C4-2B (cell line): ENCODE measurements at regions not wholly inside any gene's neighbourhood (a gene's known extent, or its start where the extent isn't known, plus 50 kb on each side); places are given as distances from the start of the nearest gene placed in this dataset.

Experiments
- H3K27ac ChIP-seq: fragments of 450-650 bp; 2 replicates; pipeline ENCODE4 v1.5.1; 2017
- ZFX ChIP-seq: fragments of 450-650 bp; IDR thresholded peaks from 2 replicates; pipeline ENCODE4 v1.6.1; 2017
- TF ChIP-seq, protein P1 (sequence below): fragments of 450-650 bp; conservative IDR thresholded peaks from 2 replicates; pipeline ENCODE4 v1.5.1; 2017; ENCODE audit warnings: mild to moderate bottlenecking

DNA sequence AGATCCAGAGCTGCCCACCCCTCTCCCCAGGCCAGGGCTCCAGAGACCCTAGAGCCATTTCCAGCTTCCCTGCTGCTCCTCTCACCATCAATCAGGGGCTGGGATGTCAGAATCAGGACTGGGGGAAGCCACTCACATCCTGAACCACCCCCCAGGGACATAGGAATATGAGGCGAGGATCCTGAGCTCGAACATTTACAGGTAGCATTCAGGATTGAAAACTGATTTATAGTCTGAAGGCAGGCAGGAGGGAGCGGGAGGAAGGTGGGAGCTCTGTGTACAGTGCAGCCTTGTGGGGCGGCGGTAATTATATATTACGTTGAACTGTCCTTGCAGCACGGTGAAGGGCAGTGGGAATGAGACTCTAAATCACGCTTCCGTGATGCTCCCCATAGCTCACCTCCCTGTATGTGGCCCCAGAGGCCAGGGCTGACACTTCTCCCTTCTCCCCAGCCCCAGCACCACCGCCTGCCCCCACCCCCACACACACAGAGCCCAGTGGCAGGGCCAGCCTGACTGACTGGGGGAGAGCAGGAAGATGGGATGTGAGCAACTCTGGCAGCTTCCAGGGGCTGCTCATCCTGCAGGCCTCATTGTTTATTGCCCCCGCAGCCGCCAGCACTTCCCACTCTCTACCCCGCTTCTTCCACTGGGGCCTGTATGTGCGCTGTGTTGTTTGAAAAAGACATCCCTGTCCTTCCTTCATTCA lies 76.0 kb upstream of the HSPA9 start:
- TF ChIP-seq, protein P1, sequence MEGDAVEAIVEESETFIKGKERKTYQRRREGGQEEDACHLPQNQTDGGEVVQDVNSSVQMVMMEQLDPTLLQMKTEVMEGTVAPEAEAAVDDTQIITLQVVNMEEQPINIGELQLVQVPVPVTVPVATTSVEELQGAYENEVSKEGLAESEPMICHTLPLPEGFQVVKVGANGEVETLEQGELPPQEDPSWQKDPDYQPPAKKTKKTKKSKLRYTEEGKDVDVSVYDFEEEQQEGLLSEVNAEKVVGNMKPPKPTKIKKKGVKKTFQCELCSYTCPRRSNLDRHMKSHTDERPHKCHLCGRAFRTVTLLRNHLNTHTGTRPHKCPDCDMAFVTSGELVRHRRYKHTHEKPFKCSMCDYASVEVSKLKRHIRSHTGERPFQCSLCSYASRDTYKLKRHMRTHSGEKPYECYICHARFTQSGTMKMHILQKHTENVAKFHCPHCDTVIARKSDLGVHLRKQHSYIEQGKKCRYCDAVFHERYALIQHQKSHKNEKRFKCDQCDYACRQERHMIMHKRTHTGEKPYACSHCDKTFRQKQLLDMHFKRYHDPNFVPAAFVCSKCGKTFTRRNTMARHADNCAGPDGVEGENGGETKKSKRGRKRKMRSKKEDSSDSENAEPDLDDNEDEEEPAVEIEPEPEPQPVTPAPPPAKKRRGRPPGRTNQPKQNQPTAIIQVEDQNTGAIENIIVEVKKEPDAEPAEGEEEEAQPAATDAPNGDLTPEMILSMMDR = no peak
- no peak for TF ChIP-seq ZFX
- no peak overlapping the region for H3K27ac ChIP-seq

DNA sequence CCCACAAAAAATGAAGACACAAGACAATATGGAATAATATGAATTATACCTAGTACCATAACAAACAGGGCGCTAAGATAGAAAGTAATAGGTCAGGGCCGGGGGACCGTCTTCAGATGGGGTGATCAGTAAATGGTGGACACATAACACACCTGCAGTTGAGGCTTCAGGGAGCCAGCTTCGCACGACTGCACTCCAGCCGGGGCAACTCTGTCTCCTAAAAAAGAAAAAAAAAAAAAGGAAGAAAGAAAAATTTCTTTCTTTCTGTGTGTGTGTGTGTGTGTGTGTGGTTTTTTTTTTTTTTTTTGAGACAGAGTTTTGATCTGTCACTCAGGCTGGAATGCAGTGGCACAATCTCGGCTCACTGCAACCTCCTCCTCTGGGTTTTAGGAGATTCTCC lies 75.0 kb upstream of the HSPA9 start:
- H3K27ac ChIP-seq = no peak overlapping the region
- TF ChIP-seq, protein P1 = no peak
- TF ChIP-seq ZFX = no peak

DNA sequence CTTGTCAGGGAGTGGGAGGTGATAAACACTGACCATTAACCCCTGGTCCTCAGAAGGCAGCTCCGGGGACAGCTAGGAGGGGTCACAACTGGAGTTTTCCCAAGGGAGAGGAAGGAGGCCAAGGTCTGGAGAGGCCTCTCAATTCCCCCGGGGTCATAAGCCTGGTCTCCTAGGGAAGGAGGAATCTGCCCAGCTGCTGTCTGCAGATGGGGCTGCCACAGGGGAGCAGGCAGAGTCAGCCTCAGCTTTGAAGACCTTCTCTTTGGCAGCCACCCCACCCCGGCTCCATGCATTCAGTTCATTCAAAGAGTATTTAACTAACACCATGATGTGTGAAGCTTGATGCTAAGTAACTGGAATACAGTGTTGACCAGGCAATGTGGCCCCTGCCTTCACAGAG lies 74.6 kb upstream of the HSPA9 start:
- H3K27ac ChIP-seq = no peak overlapping the region
- TF ChIP-seq, protein P1 = no peak
- no peak for TF ChIP-seq ZFX

DNA sequence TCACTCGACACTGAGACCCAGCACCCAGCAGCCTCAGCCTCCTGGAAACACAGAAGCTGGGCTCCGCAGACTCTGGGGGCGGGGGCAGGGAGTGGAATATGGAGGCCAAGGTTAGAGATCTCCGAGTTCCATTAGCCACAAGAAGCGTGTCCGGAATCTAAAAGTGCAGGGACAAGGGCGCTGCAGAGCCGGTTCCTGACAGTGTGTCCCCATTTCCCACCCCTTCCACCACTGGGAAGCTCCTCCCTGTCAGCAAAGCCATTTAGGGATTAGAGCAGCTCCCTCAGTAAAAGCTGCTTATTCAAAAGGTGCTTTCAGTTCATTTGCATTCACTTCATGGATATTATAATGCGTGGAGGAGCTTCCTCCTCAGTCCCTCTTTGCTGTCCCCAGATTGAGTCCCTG lies 74.1 kb upstream of the HSPA9 start:
- H3K27ac ChIP-seq = no peak overlapping the region
- TF ChIP-seq, protein P1 = no peak
- no peak for TF ChIP-seq ZFX

DNA sequence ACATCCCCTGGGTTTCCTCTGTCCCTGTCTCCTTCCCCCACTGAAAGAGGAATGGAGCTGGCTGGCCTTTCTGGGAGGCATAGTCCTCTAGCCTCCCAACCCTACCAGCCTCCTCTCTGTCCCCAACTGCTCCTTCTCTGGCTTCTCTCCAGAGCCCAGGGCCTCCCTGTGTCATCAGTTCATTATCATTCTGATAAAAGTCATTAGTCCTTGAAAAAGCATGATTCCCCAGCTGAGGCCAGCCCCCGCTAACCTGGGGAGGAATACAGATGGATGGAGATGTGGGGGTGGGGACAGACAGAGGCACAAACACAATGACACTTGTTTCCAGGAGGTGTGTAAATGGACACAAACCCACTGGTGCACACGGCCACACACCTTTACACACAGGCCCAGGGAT lies 73.6 kb upstream of the HSPA9 start:
- H3K27ac ChIP-seq = no peak overlapping the region
- TF ChIP-seq, protein P1 = no peak
- TF ChIP-seq ZFX = no peak

DNA sequence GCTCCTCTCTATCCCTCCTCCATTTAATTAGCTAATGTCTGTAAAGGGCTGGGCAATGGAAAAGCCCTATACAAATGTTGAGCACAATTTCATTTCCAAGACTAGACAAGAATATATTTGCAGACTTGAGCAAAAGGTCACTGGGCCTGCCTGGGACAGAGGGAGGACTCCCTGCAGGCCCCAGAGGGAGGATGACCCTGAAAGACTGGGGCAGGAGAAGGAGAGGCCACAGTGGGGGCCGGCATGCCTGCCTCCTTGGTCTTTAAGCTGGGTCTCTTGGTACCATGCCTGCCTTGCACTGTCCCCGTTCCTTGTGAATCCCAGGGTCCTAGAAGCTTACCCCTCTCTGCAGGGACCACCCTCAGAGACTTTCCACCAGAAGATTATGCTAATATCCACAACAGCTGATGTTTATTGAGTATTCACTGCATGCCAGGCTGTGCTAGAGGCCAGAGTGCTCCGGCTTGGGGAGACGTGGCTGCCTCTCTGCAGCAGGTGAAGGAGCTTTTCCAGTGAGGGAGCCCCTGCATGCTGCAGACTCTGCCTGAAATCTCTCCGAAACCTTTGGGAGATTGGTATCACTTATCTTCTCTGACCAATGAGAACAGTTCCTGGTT lies 72.7 kb upstream of the HSPA9 start:
- TF ChIP-seq ZFX = no peak
- TF ChIP-seq, protein P1 = no peak
- no peak overlapping the region for H3K27ac ChIP-seq

DNA sequence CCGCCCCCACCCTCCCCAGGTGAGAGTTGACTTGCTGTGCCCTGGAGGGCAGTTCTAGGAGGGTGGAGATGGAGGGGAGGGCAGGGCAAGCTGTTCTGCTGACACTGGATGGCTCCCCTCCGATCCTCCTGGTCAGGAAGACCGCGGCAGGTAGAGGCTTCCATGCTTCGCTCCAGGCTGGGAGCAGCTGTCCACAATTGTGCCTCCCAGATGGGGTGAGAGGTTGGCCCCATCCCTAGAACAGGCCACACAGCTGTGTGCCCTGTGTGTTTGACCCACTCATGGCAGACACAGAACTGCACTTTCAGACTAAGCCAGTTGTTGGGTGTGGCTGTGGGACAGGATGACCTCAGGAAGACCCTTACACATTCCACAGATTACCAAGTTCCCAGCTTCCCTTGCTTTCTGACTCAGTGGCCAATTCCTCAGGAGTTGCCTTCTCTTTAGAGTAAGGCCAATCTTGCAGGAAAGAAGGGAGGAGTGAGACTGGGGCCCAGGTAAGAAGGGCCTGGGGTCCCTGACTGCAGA lies 72.1 kb upstream of the HSPA9 start:
- TF ChIP-seq ZFX = no peak
- TF ChIP-seq, protein P1 = no peak

More for the DNA sequence above, 72.1 kb upstream of the HSPA9 start:
- H3K27ac ChIP-seq = no peak overlapping the region
